ENCODE measurements at regions not wholly inside any gene's neighbourhood (a gene's known extent, or its start where the extent isn't known, plus 50 kb on each side); places are given as distances from the start of the nearest gene placed in this dataset.

DNA sequence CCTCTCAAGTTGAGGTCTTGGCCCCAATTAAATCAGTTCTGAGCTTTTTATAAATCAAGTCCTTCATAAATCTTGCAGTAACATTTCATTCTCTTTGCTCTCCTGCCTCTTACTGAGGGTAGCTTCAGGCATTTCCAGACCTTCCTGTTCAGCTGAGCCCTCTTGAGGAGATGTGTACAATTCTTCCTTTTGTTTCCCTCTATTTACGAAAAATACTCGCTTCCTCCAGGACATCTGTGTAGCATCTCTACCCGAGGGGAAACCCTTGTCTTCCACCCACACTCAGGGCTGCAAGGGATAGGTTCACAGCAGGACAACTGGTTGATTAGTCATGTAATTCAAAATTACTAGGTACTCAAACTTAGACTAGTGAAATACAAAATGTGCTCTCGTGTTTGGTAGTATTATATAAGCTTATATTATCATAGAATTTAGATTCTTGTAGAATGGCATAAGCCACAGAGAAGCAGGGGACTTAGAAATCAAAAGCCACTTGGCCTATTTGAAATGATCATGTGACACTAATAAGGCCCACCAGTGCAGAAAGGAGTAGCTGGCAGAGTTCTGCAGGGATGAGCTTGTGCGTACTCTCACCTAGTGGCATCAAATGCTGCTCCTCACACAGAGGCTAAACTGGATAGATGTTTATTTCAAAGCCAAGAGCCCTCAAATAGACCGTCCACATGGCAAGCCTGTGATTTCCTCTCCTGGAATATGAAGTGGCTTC, 126.7 kb downstream of the GDAP2 start:
- TF ChIP-seq CTCF (IDR thresholded peaks at IDR 0.05): no peak
- no peak for TF ChIP-seq POLR2A (IDR thresholded peaks at IDR 0.05)

Measured in body of pancreas (tissue), 4 donors.